ENCODE measurements at regions not wholly inside any gene's neighbourhood (a gene's known extent, or its start where the extent isn't known, plus 50 kb on each side); places are given as distances from the start of the nearest gene placed in this dataset.

DNA sequence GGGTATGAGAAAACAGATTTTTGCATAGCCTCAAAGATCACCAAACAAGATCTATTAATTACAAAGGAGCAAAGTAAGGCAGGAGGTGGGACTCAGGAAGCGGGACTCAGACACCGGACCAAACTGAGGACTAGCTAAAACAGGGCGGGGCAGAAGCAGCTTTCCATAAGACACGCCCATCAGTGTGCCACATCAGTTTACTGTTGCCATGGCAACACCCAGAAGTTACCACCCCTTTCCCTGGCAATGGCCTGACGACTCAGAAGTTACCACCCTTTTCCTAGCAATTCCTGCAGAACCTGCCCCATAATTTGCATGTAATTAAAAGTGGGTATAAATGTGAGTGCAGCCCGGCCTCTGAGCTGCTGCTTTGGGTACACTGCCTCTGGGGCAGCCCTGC, 173.9 kb downstream of the SHANK2 start (continued):
- TF ChIP-seq, protein P1, sequence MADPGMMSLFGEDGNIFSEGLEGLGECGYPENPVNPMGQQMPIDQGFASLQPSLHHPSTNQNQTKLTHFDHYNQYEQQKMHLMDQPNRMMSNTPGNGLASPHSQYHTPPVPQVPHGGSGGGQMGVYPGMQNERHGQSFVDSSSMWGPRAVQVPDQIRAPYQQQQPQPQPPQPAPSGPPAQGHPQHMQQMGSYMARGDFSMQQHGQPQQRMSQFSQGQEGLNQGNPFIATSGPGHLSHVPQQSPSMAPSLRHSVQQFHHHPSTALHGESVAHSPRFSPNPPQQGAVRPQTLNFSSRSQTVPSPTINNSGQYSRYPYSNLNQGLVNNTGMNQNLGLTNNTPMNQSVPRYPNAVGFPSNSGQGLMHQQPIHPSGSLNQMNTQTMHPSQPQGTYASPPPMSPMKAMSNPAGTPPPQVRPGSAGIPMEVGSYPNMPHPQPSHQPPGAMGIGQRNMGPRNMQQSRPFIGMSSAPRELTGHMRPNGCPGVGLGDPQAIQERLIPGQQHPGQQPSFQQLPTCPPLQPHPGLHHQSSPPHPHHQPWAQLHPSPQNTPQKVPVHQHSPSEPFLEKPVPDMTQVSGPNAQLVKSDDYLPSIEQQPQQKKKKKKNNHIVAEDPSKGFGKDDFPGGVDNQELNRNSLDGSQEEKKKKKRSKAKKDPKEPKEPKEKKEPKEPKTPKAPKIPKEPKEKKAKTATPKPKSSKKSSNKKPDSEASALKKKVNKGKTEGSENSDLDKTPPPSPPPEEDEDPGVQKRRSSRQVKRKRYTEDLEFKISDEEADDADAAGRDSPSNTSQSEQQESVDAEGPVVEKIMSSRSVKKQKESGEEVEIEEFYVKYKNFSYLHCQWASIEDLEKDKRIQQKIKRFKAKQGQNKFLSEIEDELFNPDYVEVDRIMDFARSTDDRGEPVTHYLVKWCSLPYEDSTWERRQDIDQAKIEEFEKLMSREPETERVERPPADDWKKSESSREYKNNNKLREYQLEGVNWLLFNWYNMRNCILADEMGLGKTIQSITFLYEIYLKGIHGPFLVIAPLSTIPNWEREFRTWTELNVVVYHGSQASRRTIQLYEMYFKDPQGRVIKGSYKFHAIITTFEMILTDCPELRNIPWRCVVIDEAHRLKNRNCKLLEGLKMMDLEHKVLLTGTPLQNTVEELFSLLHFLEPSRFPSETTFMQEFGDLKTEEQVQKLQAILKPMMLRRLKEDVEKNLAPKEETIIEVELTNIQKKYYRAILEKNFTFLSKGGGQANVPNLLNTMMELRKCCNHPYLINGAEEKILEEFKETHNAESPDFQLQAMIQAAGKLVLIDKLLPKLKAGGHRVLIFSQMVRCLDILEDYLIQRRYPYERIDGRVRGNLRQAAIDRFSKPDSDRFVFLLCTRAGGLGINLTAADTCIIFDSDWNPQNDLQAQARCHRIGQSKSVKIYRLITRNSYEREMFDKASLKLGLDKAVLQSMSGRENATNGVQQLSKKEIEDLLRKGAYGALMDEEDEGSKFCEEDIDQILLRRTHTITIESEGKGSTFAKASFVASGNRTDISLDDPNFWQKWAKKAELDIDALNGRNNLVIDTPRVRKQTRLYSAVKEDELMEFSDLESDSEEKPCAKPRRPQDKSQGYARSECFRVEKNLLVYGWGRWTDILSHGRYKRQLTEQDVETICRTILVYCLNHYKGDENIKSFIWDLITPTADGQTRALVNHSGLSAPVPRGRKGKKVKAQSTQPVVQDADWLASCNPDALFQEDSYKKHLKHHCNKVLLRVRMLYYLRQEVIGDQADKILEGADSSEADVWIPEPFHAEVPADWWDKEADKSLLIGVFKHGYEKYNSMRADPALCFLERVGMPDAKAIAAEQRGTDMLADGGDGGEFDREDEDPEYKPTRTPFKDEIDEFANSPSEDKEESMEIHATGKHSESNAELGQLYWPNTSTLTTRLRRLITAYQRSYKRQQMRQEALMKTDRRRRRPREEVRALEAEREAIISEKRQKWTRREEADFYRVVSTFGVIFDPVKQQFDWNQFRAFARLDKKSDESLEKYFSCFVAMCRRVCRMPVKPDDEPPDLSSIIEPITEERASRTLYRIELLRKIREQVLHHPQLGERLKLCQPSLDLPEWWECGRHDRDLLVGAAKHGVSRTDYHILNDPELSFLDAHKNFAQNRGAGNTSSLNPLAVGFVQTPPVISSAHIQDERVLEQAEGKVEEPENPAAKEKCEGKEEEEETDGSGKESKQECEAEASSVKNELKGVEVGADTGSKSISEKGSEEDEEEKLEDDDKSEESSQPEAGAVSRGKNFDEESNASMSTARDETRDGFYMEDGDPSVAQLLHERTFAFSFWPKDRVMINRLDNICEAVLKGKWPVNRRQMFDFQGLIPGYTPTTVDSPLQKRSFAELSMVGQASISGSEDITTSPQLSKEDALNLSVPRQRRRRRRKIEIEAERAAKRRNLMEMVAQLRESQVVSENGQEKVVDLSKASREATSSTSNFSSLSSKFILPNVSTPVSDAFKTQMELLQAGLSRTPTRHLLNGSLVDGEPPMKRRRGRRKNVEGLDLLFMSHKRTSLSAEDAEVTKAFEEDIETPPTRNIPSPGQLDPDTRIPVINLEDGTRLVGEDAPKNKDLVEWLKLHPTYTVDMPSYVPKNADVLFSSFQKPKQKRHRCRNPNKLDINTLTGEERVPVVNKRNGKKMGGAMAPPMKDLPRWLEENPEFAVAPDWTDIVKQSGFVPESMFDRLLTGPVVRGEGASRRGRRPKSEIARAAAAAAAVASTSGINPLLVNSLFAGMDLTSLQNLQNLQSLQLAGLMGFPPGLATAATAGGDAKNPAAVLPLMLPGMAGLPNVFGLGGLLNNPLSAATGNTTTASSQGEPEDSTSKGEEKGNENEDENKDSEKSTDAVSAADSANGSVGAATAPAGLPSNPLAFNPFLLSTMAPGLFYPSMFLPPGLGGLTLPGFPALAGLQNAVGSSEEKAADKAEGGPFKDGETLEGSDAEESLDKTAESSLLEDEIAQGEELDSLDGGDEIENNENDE (IDR thresholded peaks at IDR 0.05; ENCODE audit: insufficient replicate concordance, low read length) = no peak
- no peak for TF ChIP-seq RNF2 (IDR thresholded peaks at IDR 0.05; ENCODE audit: borderline replicate concordance, low read depth, low read length, missing control alignments, poor library complexity, severe bottlenecking)
- TF ChIP-seq, protein P2, sequence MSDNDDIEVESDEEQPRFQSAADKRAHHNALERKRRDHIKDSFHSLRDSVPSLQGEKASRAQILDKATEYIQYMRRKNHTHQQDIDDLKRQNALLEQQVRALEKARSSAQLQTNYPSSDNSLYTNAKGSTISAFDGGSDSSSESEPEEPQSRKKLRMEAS (IDR thresholded peaks at IDR 0.05) = no peak

All from H1 (cell line).